SK-N-SH (cell line): ENCODE measurements at regions not wholly inside any gene's neighbourhood (a gene's known extent, or its start where the extent isn't known, plus 50 kb on each side); places are given as distances from the start of the nearest gene placed in this dataset.

Experiments
- CTCF ChIA-PET: fragments of 300-600, 350-600 bp; formaldehyde crosslinking; extraction: SDS; loops from one replicate; lab custom pipeline; 2021; lab: Yijun Ruan, JAX
- POLR2A ChIA-PET: fragments of 350-600 bp; sonication (Branson Sonifier 250); formaldehyde crosslinking; extraction: SDS; loops from one replicate; lab custom pipeline; 2020; ENCODE audit warnings: antibody characterized with exemption, inconsistent platforms; lab: Yijun Ruan, JAX
- DNase-seq: peaks from one replicate; pipeline ENCODE4 v3.0.0; 2012
- H2AFZ ChIP-seq: fragments of 200-600 bp; sonication (generic); 2 replicates; pipeline ENCODE4 v1.8.1; 2016; ENCODE audit warnings: antibody characterized with exemption, mild to moderate bottlenecking, low read depth
- H3F3A ChIP-seq: fragments of 200-600 bp; sonication (generic); replicated peaks from 2 replicates; pipeline ENCODE3; 2016; ENCODE audit warnings: antibody characterized with exemption, mild to moderate bottlenecking; ENCODE audit not compliant: insufficient read depth
- H3K27ac ChIP-seq, 2 experiments: fragments of 200-500 bp in 1 of 2; fragments of 200-600 bp in 1 of 2; sonication (Bioruptor generic) in 1 of 2; sonication (generic), shearing (Covaris generic) in 1 of 2; 2 replicates each; pipeline versions ENCODE4 v1.5.1 to v1.6.1; 2014 to 2016; ENCODE audit warnings: low read depth in 2 of 2, inconsistent platforms in 1 of 2, low read length in 1 of 2, mild to moderate bottlenecking in 1 of 2, mixed read lengths in 1 of 2
- H3K27me3 ChIP-seq: fragments of 200-600 bp; sonication (generic), shearing (Covaris generic); 2 replicates; pipeline ENCODE4 v1.6.1; 2016; ENCODE audit warnings: mixed run types; ENCODE audit not compliant: insufficient read depth
- H3K36me3 ChIP-seq, 2 experiments: fragments of 200-500 bp in 1 of 2; fragments of 200-600 bp in 1 of 2; sonication (Bioruptor generic) in 1 of 2; sonication (generic) in 1 of 2; replicated peaks in 1 of 2; 2 replicates each; pipeline versions ENCODE3 to v1.5.1; 2014 to 2016; ENCODE audit warnings: low read length in 1 of 2, mild to moderate bottlenecking in 1 of 2; ENCODE audit not compliant: insufficient read depth in 2 of 2, control insufficient read depth in 1 of 2
- H3K4me1 ChIP-seq, 2 experiments: fragments of 200-500 bp in 1 of 2; fragments of 200-600 bp in 1 of 2; sonication (Bioruptor generic) in 1 of 2; sonication (generic), shearing (Covaris generic) in 1 of 2; 2 replicates each; pipeline versions ENCODE4 v1.5.1 to v1.6.1; 2014 to 2016; ENCODE audit warnings: low read depth in 1 of 2, low read length in 1 of 2, mixed run types in 1 of 2; ENCODE audit not compliant: insufficient read depth in 2 of 2, control insufficient read depth in 1 of 2
- H3K4me2 ChIP-seq: fragments of 200-600 bp; sonication (generic), shearing (Covaris generic); 2 replicates; pipeline ENCODE4 v1.6.1; 2017; ENCODE audit warnings: mixed run types
- H3K4me3 ChIP-seq, 2 experiments: fragments of 200-500 bp in 1 of 2; fragments of 200-600 bp in 1 of 2; sonication (Bioruptor generic) in 1 of 2; sonication (generic), shearing (Covaris generic) in 1 of 2; 2 replicates each; pipeline versions ENCODE4 v1.5.1 to v1.8.1; 2014 to 2016; ENCODE audit warnings: low read depth in 2 of 2, inconsistent platforms in 1 of 2, low read length in 1 of 2, mild to moderate bottlenecking in 1 of 2, mixed read lengths in 1 of 2, moderate library complexity in 1 of 2
- H3K79me2 ChIP-seq: fragments of 200-600 bp; sonication (generic); 2 replicates; pipeline ENCODE4 v1.8.1; 2017; ENCODE audit warnings: mild to moderate bottlenecking; ENCODE audit not compliant: insufficient read depth
- H3K9ac ChIP-seq: fragments of 200-600 bp; sonication (generic); 2 replicates; pipeline ENCODE4 v1.6.1; 2017; ENCODE audit warnings: mixed run types
- H3K9me2 ChIP-seq: fragments of 200-600 bp; sonication (generic); 2 replicates; pipeline ENCODE4 v1.6.1; 2017; ENCODE audit warnings: mixed run types
- H3K9me3 ChIP-seq: fragments of 200-600 bp; sonication (generic); 2 replicates; pipeline ENCODE4 v1.6.1; 2017; ENCODE audit warnings: mixed run types, mild to moderate bottlenecking, moderate library complexity
- H4K20me1 ChIP-seq: fragments of 200-600 bp; sonication (generic); 2 replicates; pipeline ENCODE4 v1.6.1; 2017; ENCODE audit warnings: mild to moderate bottlenecking, mixed run types; ENCODE audit not compliant: insufficient read depth
- CHD2 ChIP-seq: fragments of 150-350 bp; IDR thresholded peaks from 2 replicates; pipeline ENCODE4 v1.6.1; 2018; ENCODE audit warnings: low read length; ENCODE audit not compliant: partially characterized antibody
- CTCF ChIP-seq: fragments of 200-600 bp; sonication (generic); IDR thresholded peaks from 2 replicates; pipeline ENCODE4 v1.6.1; 2017; ENCODE audit warnings: antibody characterized with exemption, mild to moderate bottlenecking, moderate library complexity
- FOXM1 ChIP-seq: IDR thresholded peaks from 2 replicates; pipeline ENCODE4 v1.4.0; 2012; ENCODE audit warnings: low read depth, mild to moderate bottlenecking
- JUND ChIP-seq: IDR thresholded peaks from 2 replicates; pipeline ENCODE4 v1.4.0; 2012
- RAD21 ChIP-seq: IDR thresholded peaks from 2 replicates; pipeline ENCODE4 v1.6.1; 2012; ENCODE audit warnings: mild to moderate bottlenecking, low read length
- RCOR1 ChIP-seq: fragments of 150-350 bp; IDR thresholded peaks from 2 replicates; pipeline ENCODE4 v1.6.1; 2017; ENCODE audit warnings: antibody characterized with exemption, low read length
- SIN3A ChIP-seq: IDR thresholded peaks from 2 replicates; pipeline ENCODE4 v1.6.1; 2012; ENCODE audit warnings: low read depth, mild to moderate bottlenecking, low read length, moderate library complexity, borderline replicate concordance
- TEAD4 ChIP-seq: IDR thresholded peaks from 2 replicates; pipeline ENCODE4 v1.4.0; 2012; ENCODE audit warnings: mild to moderate bottlenecking, borderline replicate concordance; ENCODE audit not compliant: insufficient read depth
- WGBS: methylation state at CpG from one replicate; pipeline ENCODE4 v1.1.6; 2017; ENCODE audit warnings: low lambda C conversion rate; 5-methylcytosine and 5-hydroxymethylcytosine counted together
- TF ChIP-seq, protein P1 (sequence below): fragments of 150-350 bp; IDR thresholded peaks from 2 replicates; pipeline ENCODE4 v1.6.1; 2016; ENCODE audit warnings: mild to moderate bottlenecking, low read depth, low read length

- Histone ChIP-seq H3K79me2 (no peaks in the 10 kb centered on the region), H3K4me3 (no peak overlapping the region), H3K27me3 (no peaks in the 10 kb centered on the region), H3K9me3 (no peaks in the 10 kb centered on the region), H3K9ac (no peak overlapping the region), H3K9me2 (no peaks in the 10 kb centered on the region), H3K36me3 (no peaks in the 10 kb centered on the region), H2AFZ (no peak overlapping the region), H3K4me2 (no peak overlapping the region), H4K20me1 (no peaks in the 10 kb centered on the region), H3F3A (no peaks in the 10 kb centered on the region), H3K4me1 (peaks cover 0 to 8% of the 10 kb centered on the region in 2 experiments; a peak in 1 of 4 replicates), H3K27ac (no peak overlapping the region)
- CTCF ChIA-PET, result interaction anchor here (1.0 to 1.2 kb wide), 2 partner anchors 29 to 95 kb away, joined by 3 read pairs; no protein-coding TSS in a partner anchor
- no peak for DNase-seq
- WGBS, result 17% methylated on average over 7 of the region's 7 CpGs
- POLR2A ChIA-PET, result no interaction called here
- TF ChIP-seq SIN3A, result no peak
- no peak for TF ChIP-seq TEAD4
- TF ChIP-seq, protein P1, sequence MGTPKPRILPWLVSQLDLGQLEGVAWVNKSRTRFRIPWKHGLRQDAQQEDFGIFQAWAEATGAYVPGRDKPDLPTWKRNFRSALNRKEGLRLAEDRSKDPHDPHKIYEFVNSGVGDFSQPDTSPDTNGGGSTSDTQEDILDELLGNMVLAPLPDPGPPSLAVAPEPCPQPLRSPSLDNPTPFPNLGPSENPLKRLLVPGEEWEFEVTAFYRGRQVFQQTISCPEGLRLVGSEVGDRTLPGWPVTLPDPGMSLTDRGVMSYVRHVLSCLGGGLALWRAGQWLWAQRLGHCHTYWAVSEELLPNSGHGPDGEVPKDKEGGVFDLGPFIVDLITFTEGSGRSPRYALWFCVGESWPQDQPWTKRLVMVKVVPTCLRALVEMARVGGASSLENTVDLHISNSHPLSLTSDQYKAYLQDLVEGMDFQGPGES, result no peak
- TF ChIP-seq RAD21, result no peak
- no peak for TF ChIP-seq CHD2
Measured at GRCh38 chr9:107108342-107109130, 174.5 kb upstream of the RAD23B start.

GRCh38 chr9:107109324-107109723 lies 173.8 kb upstream of the RAD23B start:
- H3K27me3 ChIP-seq, result no peaks in the 10 kb centered on the region
- ChIA-PET POLR2A (no interaction called here), CTCF (no interaction called here)
- no peak overlapping the region for H3K4me3 ChIP-seq
- no peaks in the 10 kb centered on the region for H3F3A ChIP-seq
- H3K4me1 ChIP-seq, result peaks cover 0 to 8% of the 10 kb centered on the region in 2 experiments; a peak in 1 of 4 replicates
- no peak overlapping the region for H3K9ac ChIP-seq
- no peak for DNase-seq
- no peaks in the 10 kb centered on the region for H3K9me3 ChIP-seq
- TF ChIP-seq CTCF, result no peak
- TF ChIP-seq FOXM1, result no peak
- TF ChIP-seq SIN3A, result no peak
- no peak for TF ChIP-seq RCOR1
- no peak for TF ChIP-seq JUND
- WGBS, result 38% methylated on average over 2 of the region's 2 CpGs
- no peak overlapping the region for H3K4me2 ChIP-seq
- H2AFZ ChIP-seq, result no peak overlapping the region
- H3K36me3 ChIP-seq, result no peaks in the 10 kb centered on the region
- H3K27ac ChIP-seq, result no peak overlapping the region
- H3K9me2 ChIP-seq, result no peaks in the 10 kb centered on the region
- H4K20me1 ChIP-seq, result no peaks in the 10 kb centered on the region
- no peaks in the 10 kb centered on the region for H3K79me2 ChIP-seq
